ENCODE measurements at regions not wholly inside any gene's neighbourhood (a gene's known extent, or its start where the extent isn't known, plus 50 kb on each side); places are given as distances from the start of the nearest gene placed in this dataset.

GRCh38 chr2:240237609-240238174 is 97.2 kb upstream of the OTOS start:
- TF ChIP-seq CTCF (IDR thresholded peaks at IDR 0.05) (no peak), POLR2A (IDR thresholded peaks at IDR 0.05) (no peak)
